ENCODE measurements at regions not wholly inside any gene's neighbourhood (a gene's known extent, or its start where the extent isn't known, plus 50 kb on each side); places are given as distances from the start of the nearest gene placed in this dataset.

GRCh38 chr10:107894516-107894915 lies 730.0 kb upstream of the SORCS1 start:
- Histone ChIP-seq H3K18ac (ENCODE audit: extremely low read depth, low read length) (no peak overlapping the region), H3K4ac (replicated peaks; ENCODE audit: insufficient read length, low read depth, low read length) (no peak overlapping the region), H4K5ac (ENCODE audit: insufficient read length, low read depth, low read length) (no peak overlapping the region), H3K56ac (replicated peaks; ENCODE audit: insufficient read length, low read depth, low read length) (no peak overlapping the region), H3K4me1 (replicated peaks in 1 of 4; ENCODE audit: control insufficient read depth in 3 of 4, insufficient read depth in 4 of 4, low read length in 3 of 4) (peaks cover 0 to 8% (median 3%) of the 10 kb centered on the region in 4 experiments; a peak in 4 of 7 replicates), H2BK5ac (ENCODE audit: low read depth, low read length) (no peak overlapping the region), H3K9ac (replicated peaks in 1 of 4; ENCODE audit: extremely low read depth in 1 of 4, low read depth in 3 of 4, low read length in 3 of 4) (no peak overlapping the region), H2BK20ac (ENCODE audit: low read length) (no peak overlapping the region), H3K79me2 (ENCODE audit: control insufficient read depth in 1 of 2, insufficient read depth in 2 of 2, low read length in 2 of 2) (no peaks in the 10 kb centered on the region), H2AK5ac (ENCODE audit: low read depth, low read length) (no peak overlapping the region), H3K36me3 (ENCODE audit: control insufficient read depth in 2 of 4, insufficient read depth in 4 of 4, low read length in 3 of 4) (no peaks in the 10 kb centered on the region), H3K4me3 (ENCODE audit: extremely low read depth in 1 of 4, insufficient read depth in 2 of 4, low read depth in 3 of 4, low read length in 4 of 4) (no peak overlapping the region), H2BK15ac (ENCODE audit: low read length) (no peak overlapping the region), H3K23me2 (ENCODE audit: low read depth, low read length) (no peaks in the 10 kb centered on the region), H3K27me3 (replicated peaks in 1 of 4; ENCODE audit: control insufficient read depth in 3 of 4, extremely low read depth in 1 of 4, insufficient read depth in 3 of 4, low read length in 3 of 4) (no peaks in the 10 kb centered on the region), H3K79me1 (ENCODE audit: low read depth, low read length) (no peaks in the 10 kb centered on the region), H3K27ac (ENCODE audit: low read depth, low read length) (no peak overlapping the region), H4K20me1 (replicated peaks in 1 of 2; ENCODE audit: control insufficient read depth in 1 of 2, insufficient read depth in 2 of 2, low read length in 2 of 2) (no peaks in the 10 kb centered on the region), H3K23ac (ENCODE audit: insufficient read length) (no peak overlapping the region), H2AFZ (ENCODE audit: low read length) (no peak overlapping the region), H3K14ac (ENCODE audit: insufficient read length) (no peak overlapping the region), H4K8ac (ENCODE audit: extremely low read depth, insufficient read depth, low read length) (no peak overlapping the region), H2BK12ac (ENCODE audit: low read depth, low read length) (no peak overlapping the region), H3K4me2 (ENCODE audit: insufficient read depth in 1 of 2, low read depth in 2 of 2, low read length in 2 of 2) (no peak overlapping the region; a peak in 1 of 4 replicates), H3K9me3 (ENCODE audit: insufficient read depth in 2 of 2, low read depth in 1 of 2, low read length in 1 of 2) (no peaks in the 10 kb centered on the region), H4K91ac (replicated peaks; ENCODE audit: insufficient read length, low read length) (no peak overlapping the region), H2BK120ac (replicated peaks; ENCODE audit: low read depth, low read length) (no peak overlapping the region)
- ChIA-PET CTCF (ENCODE audit: partially characterized antibody) (no interaction called here), POLR2A (ENCODE audit: partially characterized antibody) (no interaction called here)
- TF ChIP-seq BRCA1 (IDR thresholded peaks at IDR 0.05; ENCODE audit: low read depth, low read length) (no peak), SIX5 (IDR thresholded peaks at IDR 0.05; ENCODE audit: low read depth, low read length) (no peak), CTBP2 (IDR thresholded peaks at IDR 0.05; ENCODE audit: borderline replicate concordance, insufficient read depth, insufficient read length, low read length) (no peak), EP300 (IDR thresholded peaks at IDR 0.05; ENCODE audit: borderline replicate concordance in 1 of 2, low read depth in 2 of 2, low read length in 2 of 2) (no peak), JUND (IDR thresholded peaks at IDR 0.05; ENCODE audit: low read length) (no peak), E2F6 (IDR thresholded peaks at IDR 0.05) (peak; percentile 19; the same call in 1 of the 2 replicates)
- TF ChIP-seq, protein P1, sequence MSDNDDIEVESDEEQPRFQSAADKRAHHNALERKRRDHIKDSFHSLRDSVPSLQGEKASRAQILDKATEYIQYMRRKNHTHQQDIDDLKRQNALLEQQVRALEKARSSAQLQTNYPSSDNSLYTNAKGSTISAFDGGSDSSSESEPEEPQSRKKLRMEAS (IDR thresholded peaks at IDR 0.05) = 0 out of 2 replicates have a peak, but pooled peaks have one; percentile 20
- DNase-seq (ENCODE audit: low read depth in 1 of 2, low spot score in 2 of 2) (no peak), FAIRE-seq (peak; percentile 70)
- 70% methylated on average over 4 of the region's 4 CpGs; no CpG with 5 or more reads in 1 of the 2 experiments for WGBS, 2 experiments (ENCODE audit: extremely low coverage in 1 of 2, insufficient coverage in 1 of 2, insufficient read length in 1 of 2, insufficient replicate concordance in 2 of 2, low coverage in 1 of 2, low lambda C conversion rate in 2 of 2, missing lambda C conversion rate in 1 of 2)
